ENCODE measurements at regions not wholly inside any gene's neighbourhood (a gene's known extent, or its start where the extent isn't known, plus 50 kb on each side); places are given as distances from the start of the nearest gene placed in this dataset.

DNA sequence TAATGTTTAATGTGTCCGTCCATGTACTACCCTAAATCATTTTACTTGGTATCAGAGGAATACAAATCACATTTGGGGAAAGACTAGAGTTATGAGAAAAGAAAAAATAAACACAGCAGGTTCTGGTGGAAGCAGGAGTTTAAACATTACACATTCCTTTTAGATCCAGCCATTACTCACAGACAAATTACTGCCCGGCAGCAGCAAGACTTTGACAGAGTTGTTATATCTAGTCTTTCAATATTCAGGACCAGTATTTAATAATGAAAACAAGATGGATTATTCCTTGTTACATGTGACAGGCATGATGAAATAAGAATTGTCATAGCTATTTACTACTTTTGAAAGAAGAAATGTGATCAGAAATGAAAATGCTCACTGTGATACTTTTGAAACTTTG lies 131.8 kb upstream of the GNAI1 start:
- TF ChIP-seq, protein P1, sequence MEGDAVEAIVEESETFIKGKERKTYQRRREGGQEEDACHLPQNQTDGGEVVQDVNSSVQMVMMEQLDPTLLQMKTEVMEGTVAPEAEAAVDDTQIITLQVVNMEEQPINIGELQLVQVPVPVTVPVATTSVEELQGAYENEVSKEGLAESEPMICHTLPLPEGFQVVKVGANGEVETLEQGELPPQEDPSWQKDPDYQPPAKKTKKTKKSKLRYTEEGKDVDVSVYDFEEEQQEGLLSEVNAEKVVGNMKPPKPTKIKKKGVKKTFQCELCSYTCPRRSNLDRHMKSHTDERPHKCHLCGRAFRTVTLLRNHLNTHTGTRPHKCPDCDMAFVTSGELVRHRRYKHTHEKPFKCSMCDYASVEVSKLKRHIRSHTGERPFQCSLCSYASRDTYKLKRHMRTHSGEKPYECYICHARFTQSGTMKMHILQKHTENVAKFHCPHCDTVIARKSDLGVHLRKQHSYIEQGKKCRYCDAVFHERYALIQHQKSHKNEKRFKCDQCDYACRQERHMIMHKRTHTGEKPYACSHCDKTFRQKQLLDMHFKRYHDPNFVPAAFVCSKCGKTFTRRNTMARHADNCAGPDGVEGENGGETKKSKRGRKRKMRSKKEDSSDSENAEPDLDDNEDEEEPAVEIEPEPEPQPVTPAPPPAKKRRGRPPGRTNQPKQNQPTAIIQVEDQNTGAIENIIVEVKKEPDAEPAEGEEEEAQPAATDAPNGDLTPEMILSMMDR (IDR thresholded peaks at IDR 0.05) = no peak
- TF ChIP-seq ZFX (IDR thresholded peaks at IDR 0.05; ENCODE audit: borderline replicate concordance) = no peak
